ENCODE measurements at regions not wholly inside any gene's neighbourhood (a gene's known extent, or its start where the extent isn't known, plus 50 kb on each side); places are given as distances from the start of the nearest gene placed in this dataset.

GRCh38 chr16:62832214-62832613, 796.0 kb upstream of the CDH8 start:
- no peak for TF ChIP-seq CTCF (IDR thresholded peaks at IDR 0.05)
- TF ChIP-seq POLR2AphosphoS5 (IDR thresholded peaks at IDR 0.05) = no peak
- TF ChIP-seq POLR2A (IDR thresholded peaks at IDR 0.05) = no peak

Measured in prostate gland (tissue), 2 donors.